Lower lobe of right lung (tissue), 2 donors: ENCODE measurements at regions not wholly inside any gene's neighbourhood (a gene's known extent, or its start where the extent isn't known, plus 50 kb on each side); places are given as distances from the start of the nearest gene placed in this dataset.

Source experiments
- ATAC-seq, 2 donors: fragments of 200-7000 bp; cut with Tn5 transposase; one replicate each; pipeline ENCODE4 v1.9.1; 2020 to 2022; ENCODE audit warnings: mild to moderate bottlenecking in 2 of 2, moderate library complexity in 2 of 2
- DNase-seq: peaks from one replicate; pipeline ENCODE4 v3.0.0-alpha.2; 2020
- H3K27ac ChIP-seq: fragments of 200-600 bp; one replicate; pipeline ENCODE4 v1.8.0; 2022
- H3K27me3 ChIP-seq: fragments of 200-600 bp; one replicate; pipeline ENCODE4 v1.8.0; 2022; ENCODE audit warnings: low read depth
- H3K36me3 ChIP-seq: fragments of 200-600 bp; one replicate; pipeline ENCODE4 v1.8.0; 2022; ENCODE audit warnings: mild to moderate bottlenecking
- H3K4me1 ChIP-seq: fragments of 200-600 bp; one replicate; pipeline ENCODE4 v1.8.0; 2022
- H3K4me3 ChIP-seq: fragments of 200-600 bp; one replicate; pipeline ENCODE4 v1.8.0; 2022; ENCODE audit warnings: mild to moderate bottlenecking
- H3K9me3 ChIP-seq: fragments of 200-600 bp; one replicate; pipeline ENCODE4 v1.8.0; 2022
- CTCF ChIP-seq: fragments of 200-600 bp; IDR thresholded peaks from one replicate; pipeline ENCODE4 v1.8.0; 2022; ENCODE audit warnings: antibody characterized with exemption, mild to moderate bottlenecking
- intact Hi-C: fragments of 100-400 bp; cut with DNase I; formaldehyde crosslinking; loops from one replicate; pipeline ENCODE4 v1.11.0; 2022
- donor health status: DM: no; HTN: yes; CAD: no; lungs with severe emphysema.

- no peaks in the 10 kb centered on the region for H3K27me3 ChIP-seq
- DNase-seq (no peak), ATAC-seq (no peak)
- H3K36me3 ChIP-seq, result no peaks in the 10 kb centered on the region
- intact Hi-C loops, result no loop called here
- no peak overlapping the region for H3K4me3 ChIP-seq
- no peak overlapping the region for H3K27ac ChIP-seq
- peaks cover 6% of the 10 kb centered on the region for H3K4me1 ChIP-seq
- no peak for TF ChIP-seq CTCF
- H3K9me3 ChIP-seq, result no peaks in the 10 kb centered on the region
Observed at GRCh38 chr9:80157561-80157983, 585.8 kb downstream of the TLE4 start.

GRCh38 chr9:80156756-80157472 is 585.1 kb downstream of the TLE4 start:
- no peak overlapping the region for H3K4me3 ChIP-seq
- ATAC-seq (no peak), DNase-seq (no peak)
- intact Hi-C loops, result no loop called here
- H3K27me3 ChIP-seq, result no peaks in the 10 kb centered on the region
- no peak for TF ChIP-seq CTCF
- peaks cover 6% of the 10 kb centered on the region for H3K4me1 ChIP-seq
- no peaks in the 10 kb centered on the region for H3K9me3 ChIP-seq
- H3K27ac ChIP-seq, result no peak overlapping the region
- no peaks in the 10 kb centered on the region for H3K36me3 ChIP-seq

- Histone ChIP-seq H3K27me3 (no peaks in the 10 kb centered on the region), H3K4me1 (peaks cover 6% of the 10 kb centered on the region), H3K27ac (no peak overlapping the region), H3K9me3 (no peaks in the 10 kb centered on the region), H3K36me3 (no peaks in the 10 kb centered on the region), H3K4me3 (no peak overlapping the region)
- TF ChIP-seq CTCF, result no peak
- intact Hi-C loops, result no loop called here
- DNase-seq, result no peak
- ATAC-seq, result no peak
Observed at GRCh38 chr9:80156262-80156661, 584.5 kb downstream of the TLE4 start.

- no peak for ATAC-seq
- DNase-seq, result no peak
- H3K36me3 ChIP-seq, result no peaks in the 10 kb centered on the region
- H3K4me3 ChIP-seq, result no peak overlapping the region
- no peaks in the 10 kb centered on the region for H3K27me3 ChIP-seq
- no peaks in the 10 kb centered on the region for H3K4me1 ChIP-seq
- intact Hi-C loops, result no loop called here
- peaks cover 4% of the 10 kb centered on the region for H3K9me3 ChIP-seq
- H3K27ac ChIP-seq, result no peak overlapping the region
- TF ChIP-seq CTCF, result no peak
Observed at GRCh38 chr9:80147866-80148265, 576.1 kb downstream of the TLE4 start.

- ATAC-seq, result no peak
- intact Hi-C loops, result no loop called here
- Histone ChIP-seq H3K27me3 (no peaks in the 10 kb centered on the region), H3K4me1 (no peaks in the 10 kb centered on the region), H3K27ac (no peak overlapping the region), H3K36me3 (no peaks in the 10 kb centered on the region), H3K4me3 (no peak overlapping the region), H3K9me3 (peaks cover 4% of the 10 kb centered on the region)
- TF ChIP-seq CTCF, result no peak
- no peak for DNase-seq
Observed at GRCh38 chr9:80146466-80146865, 574.7 kb downstream of the TLE4 start.
